Neural crest cell (in vitro differentiated cells): ENCODE measurements at regions not wholly inside any gene's neighbourhood (a gene's known extent, or its start where the extent isn't known, plus 50 kb on each side); places are given as distances from the start of the nearest gene placed in this dataset.

Source experiments
- DNase-seq: peaks from one replicate; pipeline ENCODE4 v3.0.0; 2021; ENCODE audit warnings: low read depth, mixed read lengths, low spot score
- H3K27ac Mint-ChIP-seq: one replicate; pipeline ENCODE4 v1.8.0; 2021; ENCODE audit warnings: mild to moderate bottlenecking, mixed read lengths; ENCODE audit not compliant: unreplicated experiment
- H3K27me3 Mint-ChIP-seq: 2 replicates; pipeline ENCODE4 v1.8.0; 2021; ENCODE audit warnings: low read depth, mild to moderate bottlenecking, mixed read lengths
- H3K36me3 Mint-ChIP-seq: 2 replicates; pipeline ENCODE4 v1.8.0; 2021; ENCODE audit warnings: low read depth, mild to moderate bottlenecking, mixed read lengths
- H3K4me1 Mint-ChIP-seq: 2 replicates; pipeline ENCODE4 v1.8.0; 2021; ENCODE audit warnings: mixed read lengths
- H3K4me3 Mint-ChIP-seq: one replicate; pipeline ENCODE4 v1.8.0; 2021; ENCODE audit warnings: mild to moderate bottlenecking, mixed read lengths
- H3K9me3 Mint-ChIP-seq: 2 replicates; pipeline ENCODE4 v1.8.0; 2021; ENCODE audit warnings: mixed read lengths
- TF ChIP-seq, protein P1 (sequence below): fragments of 200-600 bp; sonication (generic); conservative IDR thresholded peaks from 2 replicates; pipeline ENCODE4 v1.5.0; 2021; ENCODE audit warnings: antibody characterized with exemption, mild to moderate bottlenecking

DNA sequence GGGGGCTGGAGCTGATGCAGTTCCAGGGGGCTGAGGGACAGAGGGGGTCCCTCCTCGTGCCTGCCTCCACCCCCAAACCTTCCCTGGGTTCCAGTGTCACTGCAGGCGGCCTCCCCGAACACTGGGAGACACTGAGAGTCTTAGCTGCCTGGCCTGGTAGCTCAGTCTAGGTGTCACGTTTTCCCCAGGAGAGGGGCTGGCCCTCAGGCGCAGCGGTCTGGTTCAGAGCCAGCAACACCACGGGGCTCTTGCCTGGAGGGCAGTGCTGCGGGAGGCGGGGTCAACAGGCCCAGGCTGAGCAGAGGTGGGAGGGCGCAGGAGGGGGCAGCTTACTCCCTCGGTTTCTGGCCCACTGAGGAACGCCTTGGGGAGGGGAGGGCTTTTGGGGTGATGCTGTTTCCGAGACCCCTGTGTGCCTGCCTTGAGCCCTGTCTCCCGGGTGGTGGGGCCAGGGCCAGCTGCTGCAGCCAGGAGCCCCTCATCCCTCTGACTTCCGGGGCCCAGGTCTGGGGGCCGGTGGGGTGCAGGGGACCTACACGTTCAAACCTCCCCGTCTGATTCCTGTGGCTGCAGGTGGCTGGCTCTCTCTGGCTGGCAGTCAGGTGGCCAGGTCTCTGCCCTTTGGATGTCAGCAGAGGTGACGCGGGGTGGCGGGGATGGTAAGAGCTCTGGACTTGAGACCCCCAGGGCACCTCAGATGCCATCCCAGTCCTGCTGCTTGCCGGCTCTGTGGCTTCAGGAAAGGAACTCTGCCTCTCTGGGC lies 89.3 kb upstream of the GSE1 start:
- Mint-ChIP-seq H3K9me3 (peaks cover 6% of the 10 kb centered on the region), H3K27ac (no peak overlapping the region), H3K4me3 (no peak overlapping the region), H3K27me3 (peaks cover 20% of the 10 kb centered on the region), H3K36me3 (peaks cover 6% of the 10 kb centered on the region), H3K4me1 (peaks cover 28% of the 10 kb centered on the region)
- TF ChIP-seq, protein P1, sequence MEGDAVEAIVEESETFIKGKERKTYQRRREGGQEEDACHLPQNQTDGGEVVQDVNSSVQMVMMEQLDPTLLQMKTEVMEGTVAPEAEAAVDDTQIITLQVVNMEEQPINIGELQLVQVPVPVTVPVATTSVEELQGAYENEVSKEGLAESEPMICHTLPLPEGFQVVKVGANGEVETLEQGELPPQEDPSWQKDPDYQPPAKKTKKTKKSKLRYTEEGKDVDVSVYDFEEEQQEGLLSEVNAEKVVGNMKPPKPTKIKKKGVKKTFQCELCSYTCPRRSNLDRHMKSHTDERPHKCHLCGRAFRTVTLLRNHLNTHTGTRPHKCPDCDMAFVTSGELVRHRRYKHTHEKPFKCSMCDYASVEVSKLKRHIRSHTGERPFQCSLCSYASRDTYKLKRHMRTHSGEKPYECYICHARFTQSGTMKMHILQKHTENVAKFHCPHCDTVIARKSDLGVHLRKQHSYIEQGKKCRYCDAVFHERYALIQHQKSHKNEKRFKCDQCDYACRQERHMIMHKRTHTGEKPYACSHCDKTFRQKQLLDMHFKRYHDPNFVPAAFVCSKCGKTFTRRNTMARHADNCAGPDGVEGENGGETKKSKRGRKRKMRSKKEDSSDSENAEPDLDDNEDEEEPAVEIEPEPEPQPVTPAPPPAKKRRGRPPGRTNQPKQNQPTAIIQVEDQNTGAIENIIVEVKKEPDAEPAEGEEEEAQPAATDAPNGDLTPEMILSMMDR: no peak
- no peak for DNase-seq

DNA sequence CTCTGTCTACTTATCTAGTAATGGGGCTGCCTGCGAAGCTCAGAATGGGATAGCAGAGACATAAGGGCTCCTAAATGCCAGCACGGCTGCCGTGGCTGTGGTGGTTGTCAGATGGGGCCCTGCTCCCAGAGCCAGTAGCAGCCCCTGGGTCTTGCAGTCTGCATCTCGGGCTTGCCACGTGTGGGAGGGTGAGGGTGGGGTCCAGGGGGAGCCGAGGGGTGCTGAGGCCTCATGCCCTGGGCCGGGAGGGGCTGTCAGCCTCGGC lies 88.8 kb upstream of the GSE1 start:
- H3K9me3 Mint-ChIP-seq: peaks cover 3% of the 10 kb centered on the region
- peaks cover 29% of the 10 kb centered on the region for H3K4me1 Mint-ChIP-seq
- no peak overlapping the region for H3K27ac Mint-ChIP-seq
- H3K4me3 Mint-ChIP-seq: no peak overlapping the region
- H3K27me3 Mint-ChIP-seq: peaks cover 20% of the 10 kb centered on the region
- TF ChIP-seq, protein P1: no peak
- peaks cover 2% of the 10 kb centered on the region for H3K36me3 Mint-ChIP-seq
- no peak for DNase-seq

DNA sequence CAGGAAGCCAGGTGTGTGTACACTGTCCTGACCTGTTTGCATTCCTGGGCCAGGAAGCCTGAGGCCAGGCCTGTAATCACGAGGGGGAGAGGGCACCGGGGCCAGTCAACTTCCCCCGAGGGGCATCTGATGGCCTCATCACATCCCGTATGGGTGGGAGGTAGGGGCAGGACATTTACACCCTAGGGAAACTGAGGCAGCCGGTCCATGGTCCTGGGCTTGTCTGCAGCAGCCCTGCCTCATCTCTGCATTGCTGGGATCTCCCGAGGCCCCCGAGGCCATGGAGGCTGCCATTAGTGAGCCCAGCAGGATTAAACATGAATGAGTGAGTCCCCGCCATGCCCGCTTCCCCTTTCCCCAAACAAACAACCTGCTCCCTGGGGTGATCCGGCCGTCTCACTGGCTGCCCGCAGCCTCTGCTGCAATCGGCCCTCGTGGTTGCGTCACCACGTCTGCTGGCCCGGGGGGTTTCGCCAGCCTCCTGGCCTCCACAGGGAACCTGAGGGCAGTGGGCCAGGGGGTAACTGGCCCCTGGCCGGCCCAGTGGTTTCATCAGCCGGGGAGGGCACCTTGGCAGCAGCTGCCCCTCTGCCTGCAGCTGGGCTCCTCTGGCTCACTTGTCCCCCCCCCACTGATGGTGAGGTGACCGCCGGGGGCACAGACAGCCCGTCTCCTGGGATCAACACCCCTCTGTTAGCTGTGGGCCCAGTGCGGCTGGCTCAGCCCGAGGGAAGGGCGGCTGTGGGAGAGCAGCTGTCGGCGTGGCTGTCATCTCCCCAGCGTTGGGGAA lies 88.3 kb upstream of the GSE1 start:
- H3K4me1 Mint-ChIP-seq: peaks cover 29% of the 10 kb centered on the region
- H3K27me3 Mint-ChIP-seq: peaks cover 20% of the 10 kb centered on the region
- no peak overlapping the region for H3K27ac Mint-ChIP-seq
- H3K9me3 Mint-ChIP-seq: no peaks in the 10 kb centered on the region
- DNase-seq: no peak
- no peaks in the 10 kb centered on the region for H3K36me3 Mint-ChIP-seq
- no peak overlapping the region for H3K4me3 Mint-ChIP-seq
- TF ChIP-seq, protein P1: no peak

DNA sequence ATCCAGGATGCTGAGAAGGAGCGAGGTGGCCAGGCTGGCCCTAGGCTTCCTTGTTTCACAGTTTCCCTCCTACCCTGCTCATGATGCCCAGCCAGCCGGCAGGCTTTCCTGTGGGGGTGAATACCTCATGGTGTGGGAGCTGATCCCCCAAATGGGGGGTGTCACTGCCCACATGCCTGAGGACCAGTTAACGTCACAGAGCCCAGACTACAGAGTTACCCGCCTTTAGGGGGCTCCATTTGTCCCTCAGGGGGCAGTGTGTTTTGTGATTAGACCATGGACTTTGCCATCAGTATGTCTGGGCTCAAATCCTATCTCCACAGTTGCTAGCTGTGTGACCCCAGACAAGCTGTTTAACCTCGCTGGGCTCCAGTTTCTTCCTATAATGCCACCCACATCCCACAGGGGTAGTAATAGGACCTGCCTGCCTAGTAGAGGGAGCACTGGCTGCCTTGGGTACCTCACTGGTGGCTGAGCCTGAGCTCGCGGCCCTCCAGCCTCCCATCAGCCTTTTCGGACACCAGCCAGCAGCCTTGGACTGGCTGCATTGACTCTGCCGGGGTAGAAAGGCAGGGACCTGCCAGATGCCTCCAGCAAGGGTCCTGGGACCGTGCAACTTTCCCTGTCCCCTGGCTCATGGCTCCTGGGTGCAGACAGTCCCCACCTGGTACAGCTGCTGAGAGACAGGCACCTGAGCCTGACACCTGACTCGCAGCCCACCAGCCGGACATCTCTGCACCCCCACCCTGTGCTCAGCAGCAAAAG lies 87.5 kb upstream of the GSE1 start:
- H3K36me3 Mint-ChIP-seq: no peaks in the 10 kb centered on the region
- no peak overlapping the region for H3K4me3 Mint-ChIP-seq
- no peak for DNase-seq
- H3K27ac Mint-ChIP-seq: no peak overlapping the region
- H3K27me3 Mint-ChIP-seq: peaks cover 20% of the 10 kb centered on the region
- H3K9me3 Mint-ChIP-seq: no peaks in the 10 kb centered on the region
- TF ChIP-seq, protein P1: no peak
- H3K4me1 Mint-ChIP-seq: peaks cover 29% of the 10 kb centered on the region

DNA sequence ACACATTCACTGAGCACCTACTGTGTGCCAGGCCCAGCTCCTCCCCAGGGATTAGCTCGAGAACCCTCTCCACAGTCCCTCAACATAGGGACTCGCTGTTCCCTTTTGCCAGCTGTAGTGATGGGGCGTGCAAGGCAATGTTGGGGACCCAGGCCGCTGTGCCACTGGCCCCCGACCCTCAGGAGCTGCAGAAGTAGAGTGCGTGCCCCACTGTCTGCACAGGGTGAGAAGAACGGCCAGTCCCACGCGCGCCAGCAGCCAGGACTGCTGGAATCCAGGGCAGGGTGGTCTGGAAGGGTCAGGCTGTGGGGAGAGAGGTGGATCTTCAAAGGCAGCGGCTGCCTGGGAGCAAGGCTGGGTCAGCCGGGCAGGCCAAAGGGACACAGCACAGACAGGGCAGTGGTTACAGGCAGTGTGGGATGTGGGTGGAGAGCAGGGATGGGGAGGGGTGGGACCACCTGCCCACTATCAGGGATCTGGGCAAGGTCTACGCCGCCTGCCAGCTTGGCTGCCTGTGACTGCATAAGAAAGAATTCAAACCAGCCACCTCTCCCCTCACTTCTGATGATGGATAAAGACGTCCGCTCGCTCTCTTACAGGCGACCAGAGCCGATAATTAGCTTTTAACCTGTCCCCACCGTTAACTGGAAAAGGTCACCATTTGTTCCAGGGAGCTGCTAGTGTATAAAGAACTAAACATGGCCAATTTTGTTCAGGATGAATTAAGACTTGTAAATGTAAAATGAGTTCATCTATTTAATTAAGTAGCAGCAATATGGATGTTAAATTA lies 86.7 kb upstream of the GSE1 start:
- TF ChIP-seq, protein P1: no peak
- DNase-seq: no peak
- Mint-ChIP-seq H3K27me3 (peaks cover 23% of the 10 kb centered on the region), H3K36me3 (no peaks in the 10 kb centered on the region), H3K4me1 (peaks cover 36% of the 10 kb centered on the region), H3K4me3 (no peak overlapping the region), H3K9me3 (no peaks in the 10 kb centered on the region), H3K27ac (no peak overlapping the region)
